PFSK-1 (cell line): ENCODE measurements at regions not wholly inside any gene's neighbourhood (a gene's known extent, or its start where the extent isn't known, plus 50 kb on each side); places are given as distances from the start of the nearest gene placed in this dataset.
A peak's percentile ranks its signal among the peaks of the same experiment; 100 is the strongest.

Experiments
- FOXP2 ChIP-seq: optimal IDR thresholded peaks from 2 replicates; pipeline ENCODE3; 2011; ENCODE audit warnings: borderline replicate concordance, control low read depth, inconsistent platforms; ENCODE audit not compliant: insufficient read depth; ENCODE audit errors: extremely low read length, extremely low read depth
- POLR2AphosphoS5 ChIP-seq: IDR thresholded peaks from 2 replicates; pipeline ENCODE4 v1.6.1; 2012; ENCODE audit warnings: low read depth, mild to moderate bottlenecking, control low read depth, low read length, moderate library complexity
- SIN3A ChIP-seq: IDR thresholded peaks from 2 replicates; pipeline ENCODE4 v1.6.1; 2012; ENCODE audit warnings: mild to moderate bottlenecking, low read length, moderate library complexity, borderline replicate concordance; ENCODE audit not compliant: insufficient read depth
- TAF1 ChIP-seq: IDR thresholded peaks from 2 replicates; pipeline ENCODE4 v1.6.1; 2012; ENCODE audit warnings: low read length, control low read depth, borderline replicate concordance; ENCODE audit not compliant: insufficient read depth
- TF ChIP-seq, protein P1 (sequence below), 2 experiments: IDR thresholded peaks; 2 replicates each; pipeline versions ENCODE4 v1.6.1 to v1.8.0; 2011 to 2012; ENCODE audit warnings: low read depth in 2 of 2, low read length in 2 of 2, control low read depth in 1 of 2, inconsistent platforms in 1 of 2, mild to moderate bottlenecking in 1 of 2, moderate library complexity in 1 of 2; ENCODE audit not compliant: insufficient read depth in 1 of 2

DNA sequence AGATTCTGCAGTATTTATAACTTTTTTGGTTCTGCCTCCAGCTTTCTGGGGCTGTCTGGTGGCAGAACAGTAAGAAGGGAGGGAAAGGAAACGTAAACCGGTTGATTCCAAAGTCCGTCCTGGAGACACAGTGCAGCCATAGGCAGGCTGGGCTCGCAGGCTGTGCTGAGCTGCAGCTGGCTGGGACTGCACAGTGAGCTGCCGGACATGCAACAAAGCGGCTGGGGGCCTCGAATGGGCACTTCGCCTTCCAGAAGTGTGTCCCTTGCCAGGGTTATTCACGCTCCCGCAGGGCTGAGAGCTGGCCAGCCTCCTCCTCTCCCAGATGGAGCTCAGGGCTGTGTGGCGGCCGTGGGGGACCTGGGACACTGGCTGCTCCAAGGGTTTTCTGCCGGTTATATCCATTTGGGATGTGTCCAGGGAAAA lies 78.1 kb upstream of the CD93 start:
- no peak for TF ChIP-seq SIN3A
- TF ChIP-seq FOXP2, result no peak
- TF ChIP-seq, protein P1, sequence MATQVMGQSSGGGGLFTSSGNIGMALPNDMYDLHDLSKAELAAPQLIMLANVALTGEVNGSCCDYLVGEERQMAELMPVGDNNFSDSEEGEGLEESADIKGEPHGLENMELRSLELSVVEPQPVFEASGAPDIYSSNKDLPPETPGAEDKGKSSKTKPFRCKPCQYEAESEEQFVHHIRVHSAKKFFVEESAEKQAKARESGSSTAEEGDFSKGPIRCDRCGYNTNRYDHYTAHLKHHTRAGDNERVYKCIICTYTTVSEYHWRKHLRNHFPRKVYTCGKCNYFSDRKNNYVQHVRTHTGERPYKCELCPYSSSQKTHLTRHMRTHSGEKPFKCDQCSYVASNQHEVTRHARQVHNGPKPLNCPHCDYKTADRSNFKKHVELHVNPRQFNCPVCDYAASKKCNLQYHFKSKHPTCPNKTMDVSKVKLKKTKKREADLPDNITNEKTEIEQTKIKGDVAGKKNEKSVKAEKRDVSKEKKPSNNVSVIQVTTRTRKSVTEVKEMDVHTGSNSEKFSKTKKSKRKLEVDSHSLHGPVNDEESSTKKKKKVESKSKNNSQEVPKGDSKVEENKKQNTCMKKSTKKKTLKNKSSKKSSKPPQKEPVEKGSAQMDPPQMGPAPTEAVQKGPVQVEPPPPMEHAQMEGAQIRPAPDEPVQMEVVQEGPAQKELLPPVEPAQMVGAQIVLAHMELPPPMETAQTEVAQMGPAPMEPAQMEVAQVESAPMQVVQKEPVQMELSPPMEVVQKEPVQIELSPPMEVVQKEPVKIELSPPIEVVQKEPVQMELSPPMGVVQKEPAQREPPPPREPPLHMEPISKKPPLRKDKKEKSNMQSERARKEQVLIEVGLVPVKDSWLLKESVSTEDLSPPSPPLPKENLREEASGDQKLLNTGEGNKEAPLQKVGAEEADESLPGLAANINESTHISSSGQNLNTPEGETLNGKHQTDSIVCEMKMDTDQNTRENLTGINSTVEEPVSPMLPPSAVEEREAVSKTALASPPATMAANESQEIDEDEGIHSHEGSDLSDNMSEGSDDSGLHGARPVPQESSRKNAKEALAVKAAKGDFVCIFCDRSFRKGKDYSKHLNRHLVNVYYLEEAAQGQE (IDR thresholded peaks at IDR 0.05; ENCODE audit: insufficient read depth in 1 of 2, low read depth in 2 of 2, low read length in 2 of 2), result no peak
- TF ChIP-seq POLR2AphosphoS5, result no peak

DNA sequence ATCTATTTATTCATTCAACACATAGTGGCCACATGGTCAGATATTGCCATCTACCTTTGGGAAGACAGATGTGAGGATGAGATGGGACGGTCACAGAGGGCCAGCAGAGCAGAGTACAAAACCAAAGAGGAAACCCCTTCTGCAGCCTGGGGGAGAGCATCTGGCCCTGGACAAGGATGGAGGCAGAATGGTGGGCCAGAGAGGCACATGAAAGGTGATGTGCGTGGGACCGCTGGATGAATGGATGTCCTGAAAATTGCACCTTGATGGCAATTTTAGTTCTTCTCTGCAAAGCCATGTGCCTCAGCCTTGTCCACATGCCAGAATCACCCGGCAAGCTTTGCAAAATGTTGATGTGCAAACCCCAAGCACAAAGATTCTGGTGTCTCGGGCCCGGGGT lies 77.4 kb upstream of the CD93 start:
- TF ChIP-seq, protein P1 (IDR thresholded peaks at IDR 0.05; ENCODE audit: insufficient read depth in 1 of 2, low read depth in 2 of 2, low read length in 2 of 2), result no peak
- TF ChIP-seq TAF1 (no peak), POLR2AphosphoS5 (no peak), SIN3A (no peak), FOXP2 (no peak)

- TF ChIP-seq SIN3A (no peak), TAF1 (no peak)
Observed at GRCh38 chr20:23162887-23163286, 76.8 kb upstream of the CD93 start.

DNA sequence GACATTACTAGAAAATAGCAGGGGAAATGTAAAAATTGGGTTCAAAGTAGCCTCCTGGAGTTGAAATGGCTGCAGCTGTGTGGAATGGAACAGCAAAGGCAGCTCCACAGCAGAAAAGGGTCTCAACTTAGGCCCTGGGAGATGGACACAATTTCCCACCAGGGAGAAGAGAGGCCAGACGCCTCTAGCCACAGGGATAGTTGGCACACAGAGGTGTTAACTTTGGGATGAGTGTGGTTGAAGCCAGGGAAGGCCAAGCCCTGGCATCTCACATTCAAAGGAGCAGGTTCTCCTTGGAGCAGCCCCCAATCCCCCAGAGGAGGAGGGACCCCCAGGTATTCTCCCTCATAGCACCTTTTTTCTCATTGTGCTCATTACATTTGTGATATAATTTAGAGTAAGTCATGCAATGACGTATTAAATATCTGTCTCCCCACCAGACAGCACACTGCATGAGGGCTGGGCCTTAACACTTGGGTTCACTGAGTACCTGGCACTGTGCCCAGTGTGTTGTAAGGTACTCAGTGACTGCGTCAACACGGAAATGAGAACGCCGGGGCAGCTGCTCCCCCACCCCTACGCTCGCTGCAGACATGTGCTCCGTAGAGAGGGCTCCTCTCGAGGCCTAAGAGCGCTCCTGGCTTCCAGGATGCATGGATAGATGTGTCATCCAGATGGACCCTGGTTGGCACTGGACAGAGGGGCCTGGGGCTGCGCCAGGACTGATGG lies 76.0 kb upstream of the CD93 start:
- TF ChIP-seq TAF1 (no peak), SIN3A (no peak), FOXP2 (peak; percentile 70), POLR2AphosphoS5 (no peak)

DNA sequence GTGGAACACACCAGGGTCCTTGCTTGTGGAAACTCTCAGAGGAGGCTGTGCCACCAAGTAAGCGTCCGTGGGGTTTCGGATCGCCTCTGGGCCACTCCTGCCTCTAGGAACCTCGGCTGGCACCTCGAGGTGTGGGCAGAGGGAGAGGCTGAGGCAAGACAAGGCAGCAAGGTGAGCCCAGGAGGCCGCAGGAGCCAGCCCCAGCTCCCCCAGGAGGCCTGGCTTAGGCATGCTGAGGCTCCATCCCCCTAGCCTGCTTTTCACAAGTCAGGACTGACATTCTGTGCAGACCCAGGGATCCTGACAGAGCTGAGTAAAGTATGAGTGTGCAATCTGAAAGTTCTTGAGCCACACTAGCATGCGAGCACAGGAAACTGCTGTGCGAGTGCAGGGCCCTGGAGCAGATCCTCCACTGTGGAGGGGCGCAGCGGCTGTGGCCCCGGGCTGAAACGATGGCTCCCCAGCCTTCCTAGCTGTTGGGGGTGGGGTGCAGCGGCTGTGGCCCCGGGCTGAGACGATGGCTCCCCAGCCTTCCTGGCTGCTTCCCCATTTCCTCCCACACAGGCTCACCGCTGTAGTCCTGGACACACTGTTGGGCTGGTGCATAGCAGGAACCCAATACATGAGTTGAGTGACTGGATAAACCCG lies 75.2 kb upstream of the CD93 start:
- no peak for TF ChIP-seq TAF1
- TF ChIP-seq, protein P1 (IDR thresholded peaks at IDR 0.05; ENCODE audit: insufficient read depth in 1 of 2, low read depth in 2 of 2, low read length in 2 of 2), result no peak
- no peak for TF ChIP-seq SIN3A
- no peak for TF ChIP-seq FOXP2
- TF ChIP-seq POLR2AphosphoS5, result no peak
